ENCODE measurements at regions not wholly inside any gene's neighbourhood (a gene's known extent, or its start where the extent isn't known, plus 50 kb on each side); places are given as distances from the start of the nearest gene placed in this dataset.

DNA sequence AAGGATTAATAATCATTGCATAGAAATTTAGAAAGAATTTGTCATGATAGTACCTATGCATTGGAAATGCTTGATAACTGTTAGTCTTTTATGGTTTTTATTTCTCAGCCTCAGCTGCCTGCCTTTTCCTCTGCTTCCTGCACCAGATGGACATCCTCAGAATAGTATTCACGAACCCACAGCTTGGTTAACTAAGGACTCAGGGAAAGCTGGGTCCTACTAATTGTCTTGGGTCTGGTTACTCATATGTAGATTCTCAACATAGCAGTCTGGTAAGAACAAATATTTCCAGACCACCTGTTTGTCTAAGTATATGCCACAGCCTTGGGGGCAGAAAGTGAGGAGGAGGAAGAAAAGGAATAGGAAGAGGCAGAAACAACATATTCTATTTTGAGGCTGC is 464.5 kb upstream of the SMARCA2 start:
- TF ChIP-seq GATA3 (IDR thresholded peaks at IDR 0.05; ENCODE audit: low read depth, low read length): no peak
- TF ChIP-seq GATA2 (IDR thresholded peaks at IDR 0.05; ENCODE audit: low read depth, low read length): no peak
